BE2C (cell line): ENCODE measurements at regions not wholly inside any gene's neighbourhood (a gene's known extent, or its start where the extent isn't known, plus 50 kb on each side); places are given as distances from the start of the nearest gene placed in this dataset.

Source experiments
- DNase-seq: peaks from one replicate; pipeline ENCODE4 v3.0.0-alpha.2; 2020
- H3K27me3 ChIP-seq: fragments of 250-450 bp; sonication (Bioruptor Pico); 2 replicates; pipeline ENCODE4 v1.5.1; 2020; ENCODE audit warnings: mild to moderate bottlenecking
- H3K36me3 ChIP-seq: fragments of 250-450 bp; sonication (Bioruptor Pico); 2 replicates; pipeline ENCODE4 v1.5.1; 2020; ENCODE audit warnings: mild to moderate bottlenecking
- H3K4me1 ChIP-seq: fragments of 250-450 bp; sonication (Bioruptor Pico); 2 replicates; pipeline ENCODE4 v1.5.1; 2020
- H3K4me3 ChIP-seq: 2 replicates; pipeline ENCODE4 v1.5.1; 2011; ENCODE audit warnings: low read depth, low read length
- H3K9me3 ChIP-seq: fragments of 250-450 bp; sonication (Bioruptor Pico); 2 replicates; pipeline ENCODE4 v1.5.1; 2020
- TF ChIP-seq, protein P1 (sequence below): IDR thresholded peaks from 2 replicates; pipeline ENCODE4 v1.5.1; 2012; ENCODE audit warnings: mild to moderate bottlenecking, low read depth, low read length

DNA sequence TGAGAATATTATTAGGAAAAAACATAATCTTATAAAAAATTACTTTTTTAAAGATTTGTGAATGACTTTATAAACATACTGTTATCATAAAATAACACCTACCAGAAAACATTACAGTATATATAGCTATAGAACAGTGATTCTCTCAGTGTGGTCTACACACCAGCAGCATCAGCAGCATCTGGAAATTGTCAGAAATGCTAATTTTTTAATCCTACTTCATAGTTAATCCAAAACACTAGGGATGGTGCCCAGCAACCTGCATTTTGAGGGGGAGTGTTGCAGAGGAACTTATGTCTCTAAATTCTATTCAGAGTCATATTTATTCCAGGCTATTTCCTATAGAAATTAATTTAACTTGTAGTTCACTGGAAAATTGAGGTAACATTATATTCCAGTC is 1107.8 kb downstream of the IGSF11 start:
- H3K4me1 ChIP-seq = peaks cover 35% of the 10 kb centered on the region
- H3K27me3 ChIP-seq = no peaks in the 10 kb centered on the region
- TF ChIP-seq, protein P1, sequence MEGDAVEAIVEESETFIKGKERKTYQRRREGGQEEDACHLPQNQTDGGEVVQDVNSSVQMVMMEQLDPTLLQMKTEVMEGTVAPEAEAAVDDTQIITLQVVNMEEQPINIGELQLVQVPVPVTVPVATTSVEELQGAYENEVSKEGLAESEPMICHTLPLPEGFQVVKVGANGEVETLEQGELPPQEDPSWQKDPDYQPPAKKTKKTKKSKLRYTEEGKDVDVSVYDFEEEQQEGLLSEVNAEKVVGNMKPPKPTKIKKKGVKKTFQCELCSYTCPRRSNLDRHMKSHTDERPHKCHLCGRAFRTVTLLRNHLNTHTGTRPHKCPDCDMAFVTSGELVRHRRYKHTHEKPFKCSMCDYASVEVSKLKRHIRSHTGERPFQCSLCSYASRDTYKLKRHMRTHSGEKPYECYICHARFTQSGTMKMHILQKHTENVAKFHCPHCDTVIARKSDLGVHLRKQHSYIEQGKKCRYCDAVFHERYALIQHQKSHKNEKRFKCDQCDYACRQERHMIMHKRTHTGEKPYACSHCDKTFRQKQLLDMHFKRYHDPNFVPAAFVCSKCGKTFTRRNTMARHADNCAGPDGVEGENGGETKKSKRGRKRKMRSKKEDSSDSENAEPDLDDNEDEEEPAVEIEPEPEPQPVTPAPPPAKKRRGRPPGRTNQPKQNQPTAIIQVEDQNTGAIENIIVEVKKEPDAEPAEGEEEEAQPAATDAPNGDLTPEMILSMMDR = no peak
- no peak overlapping the region for H3K4me3 ChIP-seq
- no peaks in the 10 kb centered on the region for H3K9me3 ChIP-seq
- DNase-seq = no peak
- peaks cover 4% of the 10 kb centered on the region for H3K36me3 ChIP-seq

DNA sequence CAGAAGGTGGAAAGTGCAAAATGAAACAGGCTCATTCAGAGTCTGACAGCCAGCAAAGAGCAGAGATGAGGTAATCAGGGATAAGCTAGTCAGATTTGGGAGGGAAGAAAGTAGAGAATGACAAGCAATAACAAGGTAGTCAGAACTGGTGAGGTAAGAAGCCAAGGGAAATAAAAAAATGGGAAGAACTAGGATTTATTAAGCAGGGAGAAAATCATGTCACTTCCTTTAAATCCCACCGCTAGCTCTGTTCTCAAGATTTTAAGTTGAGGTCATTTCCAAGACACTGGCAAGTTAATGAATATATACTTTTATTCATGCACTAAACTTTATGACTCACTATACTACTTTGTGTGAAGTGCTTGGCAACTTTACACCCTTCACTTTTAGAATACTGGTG is 1106.8 kb downstream of the IGSF11 start:
- peaks cover 11% of the 10 kb centered on the region for H3K36me3 ChIP-seq
- H3K9me3 ChIP-seq = no peaks in the 10 kb centered on the region
- no peaks in the 10 kb centered on the region for H3K27me3 ChIP-seq
- TF ChIP-seq, protein P1 = no peak
- peaks cover 36% of the 10 kb centered on the region for H3K4me1 ChIP-seq
- DNase-seq = no peak
- no peak overlapping the region for H3K4me3 ChIP-seq

DNA sequence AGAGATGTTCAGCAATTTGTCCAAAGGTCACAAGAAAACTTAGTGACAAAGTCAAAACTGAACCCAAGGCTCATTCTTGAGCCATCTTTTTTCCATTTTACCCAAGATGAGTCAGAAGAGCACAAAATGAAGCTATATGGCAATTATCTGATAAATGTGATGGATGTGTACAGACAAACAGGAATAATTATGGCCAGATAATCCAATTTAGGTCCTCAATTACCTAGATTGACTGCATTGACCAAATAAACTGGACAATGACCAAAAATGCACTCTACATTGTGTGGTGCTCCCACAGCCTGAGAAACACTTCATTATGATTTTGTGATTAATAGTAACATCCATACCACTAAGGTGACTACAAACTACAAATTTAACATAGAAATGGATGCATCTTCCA is 1105.8 kb downstream of the IGSF11 start:
- DNase-seq = peak; percentile 30
- Histone ChIP-seq H3K27me3 (no peaks in the 10 kb centered on the region), H3K4me3 (peak overlapping the region; percentile 11; the same call in 1 of the 2 replicates), H3K36me3 (peaks cover 12% of the 10 kb centered on the region), H3K9me3 (no peaks in the 10 kb centered on the region), H3K4me1 (peaks cover 46% of the 10 kb centered on the region)
- TF ChIP-seq, protein P1 = no peak

DNA sequence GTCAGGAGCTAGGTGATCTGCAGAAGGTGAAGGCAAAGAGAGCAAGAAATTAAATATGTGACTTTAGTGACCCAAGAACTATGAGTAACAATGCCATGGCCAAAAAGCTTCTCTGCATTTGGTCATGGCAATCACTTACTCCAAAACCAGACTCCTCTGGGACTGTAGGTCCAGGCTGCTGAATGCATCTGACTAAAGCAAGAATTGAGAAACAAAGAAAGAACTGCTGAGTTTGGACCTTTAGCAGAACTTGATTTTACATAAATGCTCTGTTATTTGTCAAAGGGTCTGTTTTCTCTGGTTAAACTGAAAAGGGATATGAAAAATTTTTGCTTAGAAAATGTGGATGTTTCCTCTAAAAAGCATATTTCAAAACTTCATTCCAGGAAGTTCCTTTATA is 1102.2 kb downstream of the IGSF11 start:
- Histone ChIP-seq H3K9me3 (no peaks in the 10 kb centered on the region), H3K4me1 (peaks cover 44% of the 10 kb centered on the region), H3K36me3 (peaks cover 8% of the 10 kb centered on the region), H3K27me3 (no peaks in the 10 kb centered on the region), H3K4me3 (no peak overlapping the region)
- TF ChIP-seq, protein P1 = no peak
- DNase-seq = no peak

DNA sequence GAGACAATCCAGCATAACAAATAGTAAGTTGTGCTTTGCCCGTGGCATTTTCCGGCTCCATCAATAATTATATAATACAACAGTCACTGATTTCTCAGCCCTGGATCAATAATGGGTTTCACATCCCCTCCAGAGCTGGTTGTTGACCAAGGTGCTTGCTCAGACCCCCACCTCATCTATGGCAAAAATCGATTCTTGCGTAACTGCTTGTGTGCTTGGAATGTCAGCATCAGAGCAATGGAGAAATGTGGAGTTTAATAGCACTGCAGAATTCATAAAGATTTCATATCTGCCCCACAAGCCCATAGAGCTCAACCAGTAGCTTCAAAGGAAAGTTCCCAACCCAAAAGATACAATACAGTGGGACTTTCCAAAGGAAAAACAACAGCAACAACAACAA is 1098.5 kb downstream of the IGSF11 start:
- TF ChIP-seq, protein P1 = no peak
- Histone ChIP-seq H3K27me3 (no peaks in the 10 kb centered on the region), H3K9me3 (peaks cover 2% of the 10 kb centered on the region; the same call in 1 of the 2 replicates), H3K4me1 (peaks cover 23% of the 10 kb centered on the region), H3K36me3 (peaks cover 11% of the 10 kb centered on the region), H3K4me3 (no peak overlapping the region)
- no peak for DNase-seq

DNA sequence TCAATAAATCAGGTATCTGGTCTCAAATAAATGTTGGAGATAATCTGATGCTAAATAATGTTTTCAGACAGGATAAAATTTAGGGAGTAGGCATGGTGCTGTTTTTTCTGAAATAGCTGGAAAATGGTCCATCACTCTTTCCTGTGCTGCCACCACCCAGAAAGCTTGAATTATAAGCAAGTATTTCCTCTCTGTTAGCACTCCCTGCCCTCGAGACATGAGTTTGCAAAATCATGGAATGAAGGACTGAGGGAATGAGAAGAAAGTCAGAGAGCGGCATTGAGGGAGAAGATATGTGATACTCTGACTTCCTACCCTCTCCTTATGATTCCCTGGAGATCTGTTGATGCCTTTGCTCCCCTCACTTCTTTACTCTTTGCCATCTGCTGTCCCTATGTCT is 1095.7 kb downstream of the IGSF11 start:
- no peak for DNase-seq
- Histone ChIP-seq H3K4me3 (no peak overlapping the region), H3K27me3 (no peaks in the 10 kb centered on the region), H3K4me1 (peaks cover 3% of the 10 kb centered on the region; the same call in 1 of the 2 replicates), H3K9me3 (peaks cover 2% of the 10 kb centered on the region; the same call in 1 of the 2 replicates), H3K36me3 (peaks cover 3% of the 10 kb centered on the region; the same call in 1 of the 2 replicates)
- TF ChIP-seq, protein P1 = no peak
